Subcutaneous abdominal adipose tissue (tissue), 5 donors: ENCODE measurements at regions not wholly inside any gene's neighbourhood (a gene's known extent, or its start where the extent isn't known, plus 50 kb on each side); places are given as distances from the start of the nearest gene placed in this dataset.

Experiments used
- H3K27ac ChIP-seq: one replicate; pipeline ENCODE4 v1.7.0; 2013; ENCODE audit warnings: low read depth, mild to moderate bottlenecking, inconsistent platforms, low read length, moderate library complexity
- H3K27me3 ChIP-seq, 5 donors: one replicate each; pipeline ENCODE4 v1.7.0; 2013; ENCODE audit warnings: low read length in 5 of 5, inconsistent platforms in 1 of 5; ENCODE audit not compliant: control insufficient read depth in 5 of 5, insufficient read depth in 4 of 5
- H3K36me3 ChIP-seq, 5 donors: one replicate each; pipeline ENCODE4 v1.7.0; 2013; ENCODE audit warnings: low read length in 5 of 5; ENCODE audit not compliant: control insufficient read depth in 5 of 5, insufficient read depth in 5 of 5
- H3K4me1 ChIP-seq, 5 donors: one replicate each; pipeline ENCODE4 v1.7.0; 2013; ENCODE audit warnings: low read length in 5 of 5, mild to moderate bottlenecking in 3 of 5, moderate library complexity in 1 of 5; ENCODE audit not compliant: control insufficient read depth in 5 of 5, insufficient read depth in 5 of 5
- H3K4me3 ChIP-seq, 5 donors: one replicate each; pipeline ENCODE4 v1.7.0; 2013; ENCODE audit warnings: low read length in 5 of 5, low read depth in 1 of 5
- H3K9ac ChIP-seq, 5 donors: one replicate each; pipeline ENCODE4 v1.7.0; 2013; ENCODE audit warnings: low read length in 5 of 5, mild to moderate bottlenecking in 4 of 5, moderate library complexity in 3 of 5
- H3K9me3 ChIP-seq, 5 donors: one replicate each; pipeline ENCODE4 v1.7.0; 2013; ENCODE audit warnings: low read length in 5 of 5; ENCODE audit not compliant: control insufficient read depth in 5 of 5
- donor health status: healthy.
- donor health status: healthy.
- donor health status: healthy.
- donor health status: healthy.
- donor health status: healthy.

GRCh38 chr16:62597875-62598274 is 561.6 kb upstream of the CDH8 start:
- no peaks in the 10 kb centered on the region for H3K27me3 ChIP-seq
- H3K27ac ChIP-seq = no peak overlapping the region
- no peak overlapping the region for H3K9ac ChIP-seq
- peaks cover 0 to 6% (median 0%) of the 10 kb centered on the region in 5 donors for H3K4me1 ChIP-seq
- H3K4me3 ChIP-seq = no peak overlapping the region
- no peaks in the 10 kb centered on the region for H3K36me3 ChIP-seq
- no peaks in the 10 kb centered on the region for H3K9me3 ChIP-seq

DNA sequence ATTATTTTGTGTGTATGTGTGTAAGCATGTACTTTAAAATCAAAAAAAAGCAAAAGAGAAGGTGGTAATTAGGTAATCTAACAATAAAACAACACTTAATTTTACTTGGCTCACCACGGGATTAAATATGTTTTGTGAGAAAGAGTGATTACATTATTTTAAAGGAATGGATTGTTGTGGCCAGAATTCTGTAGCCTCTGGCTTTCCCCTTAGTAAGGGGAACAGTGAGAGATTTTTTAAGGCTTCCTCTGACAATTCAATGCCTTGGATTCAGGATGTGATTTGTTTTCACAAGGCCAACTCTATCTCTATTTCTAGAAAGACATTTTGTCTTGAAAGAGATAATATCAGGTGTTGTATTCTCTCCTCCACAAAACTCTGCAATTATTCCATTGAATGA is 560.3 kb upstream of the CDH8 start:
- H3K9me3 ChIP-seq = no peaks in the 10 kb centered on the region
- H3K27me3 ChIP-seq = no peaks in the 10 kb centered on the region
- H3K4me3 ChIP-seq = no peak overlapping the region
- H3K36me3 ChIP-seq = no peaks in the 10 kb centered on the region
- H3K27ac ChIP-seq = no peak overlapping the region
- no peak overlapping the region for H3K9ac ChIP-seq
- peaks cover 0 to 6% (median 0%) of the 10 kb centered on the region in 5 donors for H3K4me1 ChIP-seq

- peaks cover 0 to 6% (median 0%) of the 10 kb centered on the region in 5 donors for H3K4me1 ChIP-seq
- H3K36me3 ChIP-seq = no peaks in the 10 kb centered on the region
- H3K9ac ChIP-seq = no peak overlapping the region
- no peaks in the 10 kb centered on the region for H3K27me3 ChIP-seq
- H3K9me3 ChIP-seq = no peaks in the 10 kb centered on the region
- no peak overlapping the region for H3K27ac ChIP-seq
- H3K4me3 ChIP-seq = no peak overlapping the region
These were observed 559.9 kb upstream of the CDH8 start for GRCh38 chr16:62596125-62596524.

DNA sequence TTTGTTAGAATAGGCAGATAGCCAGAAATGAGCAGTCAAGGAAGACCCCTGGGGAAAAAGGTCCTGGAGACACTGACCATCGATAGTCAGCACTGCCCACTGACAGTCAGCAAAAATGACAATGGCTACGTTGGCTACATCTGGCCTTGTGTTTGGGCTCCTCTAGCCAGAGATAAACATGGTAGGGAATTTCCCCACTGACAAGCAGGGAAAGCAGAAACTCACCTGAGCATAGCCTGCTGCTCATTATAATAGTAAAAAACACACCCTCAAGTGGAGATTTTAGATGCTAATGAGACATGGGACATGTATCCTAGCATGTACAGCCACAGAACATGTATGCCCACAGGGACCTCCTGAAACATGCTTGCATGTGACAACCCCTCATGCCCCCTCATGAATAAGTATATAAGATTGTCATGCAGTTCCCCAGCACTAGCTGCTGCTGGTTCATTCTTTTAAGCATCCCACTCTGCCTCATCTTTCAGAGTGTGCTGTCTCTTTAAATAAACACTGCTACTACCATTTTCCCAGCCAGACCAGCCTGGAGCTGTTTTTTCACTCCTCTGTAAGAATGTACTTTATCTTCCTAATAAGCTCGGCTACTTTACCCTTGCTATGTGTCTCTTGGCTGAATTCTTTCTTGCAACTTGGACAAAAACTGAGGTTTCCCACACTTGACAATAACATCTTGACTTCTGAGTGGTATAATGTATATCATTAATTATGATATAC is 550.1 kb upstream of the CDH8 start:
- Histone ChIP-seq H3K9me3 (peaks cover 0 to 3% (median 0%) of the 10 kb centered on the region in 5 donors), H3K4me3 (no peak overlapping the region), H3K27ac (no peak overlapping the region), H3K9ac (no peak overlapping the region), H3K4me1 (no peaks in the 10 kb centered on the region), H3K36me3 (no peaks in the 10 kb centered on the region), H3K27me3 (peaks cover 0 to 4% (median 0%) of the 10 kb centered on the region in 5 donors)

DNA sequence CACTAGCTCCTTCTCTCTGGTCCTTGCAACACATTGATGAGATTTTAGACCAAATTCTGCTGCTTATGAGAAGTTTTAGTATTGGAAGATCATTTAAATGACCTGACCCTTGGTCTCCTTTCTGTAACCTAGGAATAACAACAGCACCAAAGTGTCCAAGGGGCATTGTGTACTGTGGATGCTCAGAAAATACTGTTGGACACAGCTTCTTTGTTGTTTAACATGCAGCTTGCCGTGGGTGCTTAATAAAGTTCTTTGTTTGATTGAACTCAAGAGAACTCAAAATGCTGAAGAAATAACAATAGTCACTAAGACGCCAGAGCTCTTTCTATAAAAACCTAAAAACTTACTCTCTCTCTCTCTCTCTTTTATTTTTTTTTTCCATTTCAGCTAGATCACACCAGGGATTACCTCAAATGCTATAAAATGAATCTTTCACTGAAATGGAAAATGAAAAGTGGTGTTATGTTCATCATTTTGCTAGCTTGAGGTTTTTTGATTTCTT is 548.9 kb upstream of the CDH8 start:
- Histone ChIP-seq H3K4me3 (no peak overlapping the region), H3K9ac (no peak overlapping the region)

GRCh38 chr16:62583414-62583813 is 547.2 kb upstream of the CDH8 start:
- no peak overlapping the region for H3K4me3 ChIP-seq
- H3K27me3 ChIP-seq = peaks cover 0 to 4% (median 0%) of the 10 kb centered on the region in 5 donors
- H3K4me1 ChIP-seq = no peaks in the 10 kb centered on the region
- H3K9me3 ChIP-seq = peaks cover 0 to 3% (median 0%) of the 10 kb centered on the region in 5 donors
- no peak overlapping the region for H3K27ac ChIP-seq
- H3K36me3 ChIP-seq = no peaks in the 10 kb centered on the region
- H3K9ac ChIP-seq = no peak overlapping the region

More for the DNA sequence above, 548.9 kb upstream of the CDH8 start:
- H3K36me3 ChIP-seq = no peaks in the 10 kb centered on the region
- no peaks in the 10 kb centered on the region for H3K4me1 ChIP-seq
- H3K27ac ChIP-seq = no peak overlapping the region
- peaks cover 0 to 4% (median 0%) of the 10 kb centered on the region in 5 donors for H3K27me3 ChIP-seq
- peaks cover 0 to 3% (median 0%) of the 10 kb centered on the region in 5 donors for H3K9me3 ChIP-seq

DNA sequence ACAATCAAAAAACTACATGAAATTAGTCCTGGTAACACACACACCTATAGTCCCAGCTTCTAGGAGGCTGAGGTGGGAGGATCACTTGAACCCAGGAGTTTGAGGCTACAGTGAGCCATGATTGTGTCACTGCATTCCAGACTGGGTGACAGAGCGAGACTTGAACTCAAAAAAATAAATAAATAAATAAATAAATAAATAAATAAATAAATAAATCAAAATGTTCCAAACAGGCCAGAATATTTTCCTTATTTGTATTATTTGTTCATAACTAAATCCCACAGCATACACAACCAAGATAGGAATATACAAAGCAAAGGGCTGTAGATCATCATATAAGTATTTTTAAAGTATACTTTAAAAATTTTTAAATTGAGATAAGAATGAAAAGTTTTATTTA is 537.2 kb upstream of the CDH8 start:
- Histone ChIP-seq H3K4me3 (no peak overlapping the region), H3K4me1 (no peaks in the 10 kb centered on the region), H3K9me3 (no peaks in the 10 kb centered on the region), H3K27me3 (no peaks in the 10 kb centered on the region), H3K9ac (no peak overlapping the region), H3K27ac (no peak overlapping the region), H3K36me3 (no peaks in the 10 kb centered on the region)

DNA sequence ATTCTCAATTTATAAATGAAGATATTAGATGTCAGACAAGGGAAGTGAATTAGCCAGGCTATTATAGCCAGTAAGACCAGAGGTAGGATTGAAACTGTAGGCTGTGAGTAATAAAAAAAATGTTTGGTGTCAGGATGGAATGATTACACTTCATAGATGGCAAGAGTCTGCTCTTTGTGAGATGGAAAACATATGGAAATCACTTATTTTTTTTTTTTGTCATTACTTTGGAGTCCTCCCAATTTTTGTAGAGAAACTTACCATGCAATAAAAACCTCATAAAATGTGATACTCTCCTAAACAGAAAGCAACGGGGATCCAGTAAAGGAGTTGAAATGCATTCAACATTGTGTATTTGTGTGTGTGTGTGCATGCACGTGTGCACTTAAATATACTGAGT is 532.7 kb upstream of the CDH8 start:
- H3K27me3 ChIP-seq = no peaks in the 10 kb centered on the region
- H3K9me3 ChIP-seq = no peaks in the 10 kb centered on the region
- H3K27ac ChIP-seq = no peak overlapping the region
- no peaks in the 10 kb centered on the region for H3K4me1 ChIP-seq
- no peak overlapping the region for H3K4me3 ChIP-seq
- no peak overlapping the region for H3K9ac ChIP-seq
- H3K36me3 ChIP-seq = no peaks in the 10 kb centered on the region

- Histone ChIP-seq H3K4me3 (no peak overlapping the region), H3K36me3 (no peaks in the 10 kb centered on the region), H3K9me3 (no peaks in the 10 kb centered on the region), H3K9ac (no peak overlapping the region), H3K27me3 (no peaks in the 10 kb centered on the region), H3K27ac (no peak overlapping the region), H3K4me1 (no peaks in the 10 kb centered on the region)
These were observed 529.5 kb upstream of the CDH8 start for GRCh38 chr16:62565706-62566105.

DNA sequence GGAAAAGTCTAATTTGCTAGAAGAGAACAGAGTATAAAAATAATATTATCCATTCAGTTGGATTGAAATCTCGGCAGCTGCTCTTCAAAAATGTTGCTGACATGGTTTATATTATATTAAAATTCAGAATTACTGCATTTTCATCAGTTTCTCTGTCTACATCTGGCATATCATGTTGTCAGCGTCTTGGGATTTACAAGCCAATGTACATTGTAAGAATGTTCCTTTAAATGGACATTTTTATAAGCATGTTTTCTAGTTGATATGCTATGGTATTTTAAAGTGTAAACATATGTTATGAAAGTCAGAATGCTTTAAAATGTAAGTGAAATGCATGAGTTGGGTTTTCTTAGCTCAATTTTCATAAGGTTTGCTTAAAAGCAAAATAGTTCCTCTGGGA is 528.1 kb upstream of the CDH8 start:
- H3K4me1 ChIP-seq = no peaks in the 10 kb centered on the region
- no peaks in the 10 kb centered on the region for H3K36me3 ChIP-seq
- no peaks in the 10 kb centered on the region for H3K9me3 ChIP-seq
- H3K27ac ChIP-seq = no peak overlapping the region
- H3K4me3 ChIP-seq = no peak overlapping the region
- no peak overlapping the region for H3K9ac ChIP-seq
- no peaks in the 10 kb centered on the region for H3K27me3 ChIP-seq
